Esophagus muscularis mucosa (tissue), 4 donors: ENCODE measurements at regions not wholly inside any gene's neighbourhood (a gene's known extent, or its start where the extent isn't known, plus 50 kb on each side); places are given as distances from the start of the nearest gene placed in this dataset.

Source experiments
- EP300 ChIP-seq: sonication (generic); formaldehyde crosslinking; IDR thresholded peaks from one replicate; pipeline ENCODE4 v1.6.1; 2017; ENCODE audit warnings: antibody characterized with exemption
- POLR2A ChIP-seq: fragments of 450-650 bp; IDR thresholded peaks from one replicate; pipeline ENCODE4 v1.6.1; 2017; ENCODE audit warnings: antibody characterized with exemption, moderate library complexity, mild to moderate bottlenecking, low read depth
- TF ChIP-seq, protein P1 (sequence below), 3 experiments: fragments of 200-600 bp in 2 of 3; fragments of 450-650 bp in 1 of 3; sonication (generic) in 2 of 3; IDR thresholded peaks; one replicate each; pipeline ENCODE4 v1.5.1; 2017 to 2019; ENCODE audit warnings: antibody characterized with exemption in 3 of 3, mild to moderate bottlenecking in 2 of 3, moderate library complexity in 1 of 3

DNA sequence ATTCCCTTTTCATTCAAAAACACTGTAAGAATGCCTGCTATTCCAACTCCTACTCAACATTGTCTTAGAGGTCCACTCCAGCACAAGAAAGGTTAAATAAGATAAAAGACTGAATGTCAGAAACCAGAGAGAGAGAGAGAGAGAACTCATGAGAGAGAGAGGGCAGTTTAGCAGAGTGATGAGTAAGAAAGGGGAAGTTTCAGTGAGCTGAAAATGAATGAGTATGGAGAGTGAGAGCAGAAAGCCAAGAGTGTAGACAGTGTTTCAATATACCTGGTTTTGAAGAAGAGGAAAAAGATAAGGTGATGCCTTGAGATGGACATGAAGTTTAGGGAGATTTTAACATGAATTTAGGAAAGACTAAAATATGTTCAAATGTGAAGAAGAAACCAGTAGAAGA, 528.0 kb upstream of the SEMA6A start:
- TF ChIP-seq, protein P1, sequence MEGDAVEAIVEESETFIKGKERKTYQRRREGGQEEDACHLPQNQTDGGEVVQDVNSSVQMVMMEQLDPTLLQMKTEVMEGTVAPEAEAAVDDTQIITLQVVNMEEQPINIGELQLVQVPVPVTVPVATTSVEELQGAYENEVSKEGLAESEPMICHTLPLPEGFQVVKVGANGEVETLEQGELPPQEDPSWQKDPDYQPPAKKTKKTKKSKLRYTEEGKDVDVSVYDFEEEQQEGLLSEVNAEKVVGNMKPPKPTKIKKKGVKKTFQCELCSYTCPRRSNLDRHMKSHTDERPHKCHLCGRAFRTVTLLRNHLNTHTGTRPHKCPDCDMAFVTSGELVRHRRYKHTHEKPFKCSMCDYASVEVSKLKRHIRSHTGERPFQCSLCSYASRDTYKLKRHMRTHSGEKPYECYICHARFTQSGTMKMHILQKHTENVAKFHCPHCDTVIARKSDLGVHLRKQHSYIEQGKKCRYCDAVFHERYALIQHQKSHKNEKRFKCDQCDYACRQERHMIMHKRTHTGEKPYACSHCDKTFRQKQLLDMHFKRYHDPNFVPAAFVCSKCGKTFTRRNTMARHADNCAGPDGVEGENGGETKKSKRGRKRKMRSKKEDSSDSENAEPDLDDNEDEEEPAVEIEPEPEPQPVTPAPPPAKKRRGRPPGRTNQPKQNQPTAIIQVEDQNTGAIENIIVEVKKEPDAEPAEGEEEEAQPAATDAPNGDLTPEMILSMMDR (IDR thresholded peaks at IDR 0.05): no peak
- TF ChIP-seq EP300 (no peak), POLR2A (no peak)
